ENCODE measurements at regions not wholly inside any gene's neighbourhood (a gene's known extent, or its start where the extent isn't known, plus 50 kb on each side); places are given as distances from the start of the nearest gene placed in this dataset.
"Not testable (repeated sequence)": the region's sequence is repeated elsewhere in the genome, so short reads cannot be mapped to it uniquely, and the experiment has no call there.

DNA sequence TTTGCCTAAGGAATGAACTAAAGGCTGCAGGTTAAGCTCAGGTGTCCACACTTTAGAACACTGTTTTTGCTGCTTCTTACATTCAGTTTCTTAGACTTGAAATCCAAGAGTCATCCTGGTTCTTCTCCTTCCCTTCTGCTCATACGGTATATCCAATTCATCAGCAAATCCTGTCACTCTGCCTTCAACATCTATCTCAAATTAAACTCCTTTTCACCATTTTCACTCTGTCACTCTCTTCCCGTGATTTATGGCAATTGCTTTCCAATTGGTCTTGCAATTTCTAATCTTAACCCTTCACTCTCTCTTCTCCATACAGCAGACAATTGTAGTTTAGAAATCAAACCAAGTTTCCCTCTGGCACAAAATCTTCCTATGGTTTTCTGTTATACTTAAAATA lies 182.9 kb downstream of the MRPS30 start:
- TF ChIP-seq, protein P1, sequence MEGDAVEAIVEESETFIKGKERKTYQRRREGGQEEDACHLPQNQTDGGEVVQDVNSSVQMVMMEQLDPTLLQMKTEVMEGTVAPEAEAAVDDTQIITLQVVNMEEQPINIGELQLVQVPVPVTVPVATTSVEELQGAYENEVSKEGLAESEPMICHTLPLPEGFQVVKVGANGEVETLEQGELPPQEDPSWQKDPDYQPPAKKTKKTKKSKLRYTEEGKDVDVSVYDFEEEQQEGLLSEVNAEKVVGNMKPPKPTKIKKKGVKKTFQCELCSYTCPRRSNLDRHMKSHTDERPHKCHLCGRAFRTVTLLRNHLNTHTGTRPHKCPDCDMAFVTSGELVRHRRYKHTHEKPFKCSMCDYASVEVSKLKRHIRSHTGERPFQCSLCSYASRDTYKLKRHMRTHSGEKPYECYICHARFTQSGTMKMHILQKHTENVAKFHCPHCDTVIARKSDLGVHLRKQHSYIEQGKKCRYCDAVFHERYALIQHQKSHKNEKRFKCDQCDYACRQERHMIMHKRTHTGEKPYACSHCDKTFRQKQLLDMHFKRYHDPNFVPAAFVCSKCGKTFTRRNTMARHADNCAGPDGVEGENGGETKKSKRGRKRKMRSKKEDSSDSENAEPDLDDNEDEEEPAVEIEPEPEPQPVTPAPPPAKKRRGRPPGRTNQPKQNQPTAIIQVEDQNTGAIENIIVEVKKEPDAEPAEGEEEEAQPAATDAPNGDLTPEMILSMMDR (IDR thresholded peaks at IDR 0.05; ENCODE audit: low read depth, low read length): no peak
- H3K4me3 ChIP-seq (ENCODE audit: low read depth, low read length): no peak overlapping the region

DNA sequence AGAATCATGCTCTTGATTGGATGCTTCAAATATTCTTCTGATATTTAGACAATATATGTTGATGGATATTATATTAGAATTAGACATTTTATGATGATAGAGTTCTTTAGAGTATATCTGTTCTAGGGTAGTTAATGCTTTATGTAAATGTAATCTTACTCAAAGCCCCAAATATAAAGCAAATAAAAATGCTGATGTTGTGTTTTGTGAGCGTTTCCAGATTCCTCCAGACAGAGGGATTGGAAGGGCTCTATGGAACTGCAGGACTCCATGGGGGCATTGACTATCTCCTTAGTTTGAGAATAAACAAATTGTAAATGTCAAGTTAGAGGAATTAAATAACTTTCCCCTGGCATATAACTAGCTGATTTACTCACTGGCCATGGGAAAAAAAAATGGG lies 184.5 kb downstream of the MRPS30 start:
- no peak overlapping the region for H3K4me3 ChIP-seq (ENCODE audit: low read depth, low read length)
- TF ChIP-seq, protein P1 (IDR thresholded peaks at IDR 0.05; ENCODE audit: low read depth, low read length): no peak

DNA sequence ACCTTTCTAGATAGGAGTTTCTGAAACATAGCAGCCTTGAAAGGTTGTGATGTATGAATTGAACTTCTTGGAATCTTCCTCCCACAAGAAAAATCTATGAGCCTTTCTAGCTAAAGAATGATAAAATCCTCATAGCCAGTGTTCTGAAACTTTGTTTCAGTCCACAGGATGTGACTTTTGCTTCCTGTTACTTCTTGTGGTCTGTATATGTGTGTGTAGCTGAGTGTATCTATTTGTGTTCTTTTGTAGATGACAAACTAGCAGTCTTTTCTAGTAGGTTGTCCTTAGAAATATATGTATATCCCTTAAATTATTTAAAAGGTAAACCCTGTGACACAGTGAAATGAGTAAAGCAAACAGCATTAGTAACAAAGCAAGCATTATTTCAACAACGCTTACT lies 188.8 kb downstream of the MRPS30 start:
- TF ChIP-seq, protein P1 (IDR thresholded peaks at IDR 0.05; ENCODE audit: low read depth, low read length): no peak
- no peak overlapping the region for H3K4me3 ChIP-seq (ENCODE audit: low read depth, low read length)

DNA sequence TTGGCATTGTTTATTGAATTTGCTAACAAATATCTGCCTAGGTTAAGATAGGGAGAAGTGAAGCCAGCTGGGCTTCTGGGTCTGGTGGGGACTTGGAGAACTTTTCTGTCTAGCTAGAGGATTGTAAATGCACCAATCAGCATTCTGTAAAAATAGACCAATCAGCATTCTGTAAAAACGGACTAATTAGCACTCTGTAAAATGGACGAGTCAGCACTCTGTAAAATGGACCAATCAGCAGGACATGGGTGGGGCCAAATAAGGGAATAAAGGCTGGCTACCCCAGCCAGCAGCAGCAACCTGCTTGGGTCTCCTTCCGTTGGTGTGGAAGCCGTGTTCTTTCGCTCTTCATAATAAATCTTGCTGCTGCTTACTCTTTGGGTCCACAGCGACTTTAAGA lies 198.4 kb downstream of the MRPS30 start:
- H3K4me3 ChIP-seq (ENCODE audit: low read depth, low read length): not testable (repeated sequence)

DNA sequence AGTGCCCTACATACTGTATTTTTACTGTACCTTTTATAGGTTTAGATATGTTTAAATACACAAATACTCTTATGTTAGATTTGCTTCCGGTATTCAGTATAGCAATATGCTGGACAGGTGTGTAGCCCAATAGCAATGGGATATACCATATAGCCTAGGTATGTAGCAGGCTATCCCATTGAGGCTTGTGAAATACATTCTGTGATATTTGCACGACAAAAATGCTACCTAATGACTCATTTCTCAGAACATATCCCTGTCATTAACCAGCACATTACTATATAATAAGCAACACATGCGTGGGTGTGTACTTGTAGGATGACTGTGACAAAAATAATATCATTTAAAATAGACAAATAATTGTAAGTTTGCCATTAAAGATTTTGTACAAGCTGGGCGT lies 208.8 kb downstream of the MRPS30 start:
- H3K4me3 ChIP-seq (ENCODE audit: low read depth, low read length): no peak overlapping the region
- TF ChIP-seq, protein P1 (IDR thresholded peaks at IDR 0.05; ENCODE audit: low read depth, low read length): no peak

DNA sequence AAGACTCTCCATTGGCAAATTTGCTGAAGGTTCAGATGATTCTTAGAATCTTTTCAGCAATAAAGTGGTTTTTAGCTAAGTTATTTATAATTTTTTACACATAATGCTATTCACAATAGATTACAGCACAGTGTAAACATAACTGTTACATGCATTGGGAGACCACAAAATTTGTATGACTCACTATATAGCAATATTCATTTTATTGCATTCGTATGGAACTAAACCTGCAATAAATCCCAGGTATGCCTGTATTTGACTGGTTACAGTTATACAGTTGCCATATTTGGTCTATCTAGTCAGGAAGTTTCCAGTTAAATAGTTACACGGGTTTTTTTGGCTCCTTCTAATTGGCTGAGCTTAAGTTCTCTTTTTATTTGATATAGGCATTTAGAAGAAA lies 220.8 kb downstream of the MRPS30 start:
- TF ChIP-seq, protein P1 (IDR thresholded peaks at IDR 0.05; ENCODE audit: low read depth, low read length): no peak
- no peak overlapping the region for H3K4me3 ChIP-seq (ENCODE audit: low read depth, low read length)

DNA sequence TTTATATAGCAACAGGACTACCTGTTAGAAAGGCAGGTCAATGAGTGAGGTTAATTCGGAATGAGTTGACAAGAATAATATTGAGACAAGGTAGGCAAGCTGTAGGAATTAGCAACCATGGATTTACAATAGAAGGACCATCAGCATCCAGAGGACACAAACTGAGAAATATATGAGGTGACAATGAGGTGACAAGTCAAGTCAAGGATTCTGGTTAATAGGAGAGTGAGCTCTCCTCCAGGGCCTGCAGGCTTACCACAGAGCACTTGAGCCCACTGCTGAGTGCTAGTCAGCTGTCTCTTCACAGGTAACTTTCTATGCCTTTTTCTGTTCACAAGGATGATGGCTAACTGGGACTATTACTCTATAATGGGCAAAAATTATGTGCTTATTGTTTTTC lies 227.2 kb downstream of the MRPS30 start:
- TF ChIP-seq, protein P1 (IDR thresholded peaks at IDR 0.05; ENCODE audit: low read depth, low read length): no peak

DNA sequence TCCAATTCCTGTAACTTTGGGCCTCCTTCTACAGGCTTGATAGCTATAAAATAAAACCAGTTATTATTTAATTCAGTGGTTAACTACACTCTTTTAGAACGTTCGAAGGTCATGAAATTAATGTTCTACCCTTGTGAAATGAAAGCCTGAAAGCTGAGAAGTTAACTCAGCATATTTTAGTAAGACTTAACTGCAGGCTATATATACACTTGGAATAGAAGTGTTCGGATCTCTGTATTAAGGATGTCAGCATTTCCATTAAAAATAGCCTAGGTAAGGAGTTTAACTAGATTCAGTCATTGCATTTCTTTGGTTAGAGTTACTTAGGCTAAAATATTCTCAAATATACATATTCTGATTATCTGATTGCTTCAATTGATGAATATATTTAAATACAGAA lies 229.2 kb downstream of the MRPS30 start:
- no peak overlapping the region for H3K4me3 ChIP-seq (ENCODE audit: low read depth, low read length)
- TF ChIP-seq, protein P1 (IDR thresholded peaks at IDR 0.05; ENCODE audit: low read depth, low read length): no peak

More for the DNA sequence above, 227.2 kb downstream of the MRPS30 start:
- H3K4me3 ChIP-seq (ENCODE audit: low read depth, low read length): no peak overlapping the region

Measured in WI38 (cell line).